SK-N-SH (cell line): ENCODE measurements at regions not wholly inside any gene's neighbourhood (a gene's known extent, or its start where the extent isn't known, plus 50 kb on each side); places are given as distances from the start of the nearest gene placed in this dataset.

Source experiments
- CTCF ChIA-PET: fragments of 300-600, 350-600 bp; formaldehyde crosslinking; extraction: SDS; loops from one replicate; lab custom pipeline; 2021; lab: Yijun Ruan, JAX
- POLR2A ChIA-PET: fragments of 350-600 bp; sonication (Branson Sonifier 250); formaldehyde crosslinking; extraction: SDS; loops from one replicate; lab custom pipeline; 2020; ENCODE audit warnings: antibody characterized with exemption, inconsistent platforms; lab: Yijun Ruan, JAX
- DNase-seq: peaks from one replicate; pipeline ENCODE4 v3.0.0; 2012
- H2AFZ ChIP-seq: fragments of 200-600 bp; sonication (generic); 2 replicates; pipeline ENCODE4 v1.8.1; 2016; ENCODE audit warnings: antibody characterized with exemption, mild to moderate bottlenecking, low read depth
- H3F3A ChIP-seq: fragments of 200-600 bp; sonication (generic); replicated peaks from 2 replicates; pipeline ENCODE3; 2016; ENCODE audit warnings: antibody characterized with exemption, mild to moderate bottlenecking; ENCODE audit not compliant: insufficient read depth
- H3K27ac ChIP-seq, 2 experiments: fragments of 200-500 bp in 1 of 2; fragments of 200-600 bp in 1 of 2; sonication (Bioruptor generic) in 1 of 2; sonication (generic), shearing (Covaris generic) in 1 of 2; 2 replicates each; pipeline versions ENCODE4 v1.5.1 to v1.6.1; 2014 to 2016; ENCODE audit warnings: low read depth in 2 of 2, inconsistent platforms in 1 of 2, low read length in 1 of 2, mild to moderate bottlenecking in 1 of 2, mixed read lengths in 1 of 2
- H3K27me3 ChIP-seq: fragments of 200-600 bp; sonication (generic), shearing (Covaris generic); 2 replicates; pipeline ENCODE4 v1.6.1; 2016; ENCODE audit warnings: mixed run types; ENCODE audit not compliant: insufficient read depth
- H3K36me3 ChIP-seq, 2 experiments: fragments of 200-500 bp in 1 of 2; fragments of 200-600 bp in 1 of 2; sonication (Bioruptor generic) in 1 of 2; sonication (generic) in 1 of 2; replicated peaks in 1 of 2; 2 replicates each; pipeline versions ENCODE3 to v1.5.1; 2014 to 2016; ENCODE audit warnings: low read length in 1 of 2, mild to moderate bottlenecking in 1 of 2; ENCODE audit not compliant: insufficient read depth in 2 of 2, control insufficient read depth in 1 of 2
- H3K4me1 ChIP-seq, 2 experiments: fragments of 200-500 bp in 1 of 2; fragments of 200-600 bp in 1 of 2; sonication (Bioruptor generic) in 1 of 2; sonication (generic), shearing (Covaris generic) in 1 of 2; 2 replicates each; pipeline versions ENCODE4 v1.5.1 to v1.6.1; 2014 to 2016; ENCODE audit warnings: low read depth in 1 of 2, low read length in 1 of 2, mixed run types in 1 of 2; ENCODE audit not compliant: insufficient read depth in 2 of 2, control insufficient read depth in 1 of 2
- H3K4me2 ChIP-seq: fragments of 200-600 bp; sonication (generic), shearing (Covaris generic); 2 replicates; pipeline ENCODE4 v1.6.1; 2017; ENCODE audit warnings: mixed run types
- H3K4me3 ChIP-seq, 2 experiments: fragments of 200-500 bp in 1 of 2; fragments of 200-600 bp in 1 of 2; sonication (Bioruptor generic) in 1 of 2; sonication (generic), shearing (Covaris generic) in 1 of 2; 2 replicates each; pipeline versions ENCODE4 v1.5.1 to v1.8.1; 2014 to 2016; ENCODE audit warnings: low read depth in 2 of 2, inconsistent platforms in 1 of 2, low read length in 1 of 2, mild to moderate bottlenecking in 1 of 2, mixed read lengths in 1 of 2, moderate library complexity in 1 of 2
- H3K79me2 ChIP-seq: fragments of 200-600 bp; sonication (generic); 2 replicates; pipeline ENCODE4 v1.8.1; 2017; ENCODE audit warnings: mild to moderate bottlenecking; ENCODE audit not compliant: insufficient read depth
- H3K9ac ChIP-seq: fragments of 200-600 bp; sonication (generic); 2 replicates; pipeline ENCODE4 v1.6.1; 2017; ENCODE audit warnings: mixed run types
- H3K9me2 ChIP-seq: fragments of 200-600 bp; sonication (generic); 2 replicates; pipeline ENCODE4 v1.6.1; 2017; ENCODE audit warnings: mixed run types
- H3K9me3 ChIP-seq: fragments of 200-600 bp; sonication (generic); 2 replicates; pipeline ENCODE4 v1.6.1; 2017; ENCODE audit warnings: mixed run types, mild to moderate bottlenecking, moderate library complexity
- H4K20me1 ChIP-seq: fragments of 200-600 bp; sonication (generic); 2 replicates; pipeline ENCODE4 v1.6.1; 2017; ENCODE audit warnings: mild to moderate bottlenecking, mixed run types; ENCODE audit not compliant: insufficient read depth
- EP300 ChIP-seq, 2 experiments: IDR thresholded peaks; 2 replicates each; pipeline versions ENCODE4 v1.4.0 to v1.6.1; 2012; ENCODE audit warnings: borderline replicate concordance in 1 of 2, low read depth in 1 of 2, low read length in 1 of 2
- EZH2phosphoT487 ChIP-seq: fragments of 200-600 bp; sonication (generic); IDR thresholded peaks from 2 replicates; pipeline ENCODE4 v1.6.1; 2017; ENCODE audit warnings: low read depth, mixed run types, mild to moderate bottlenecking, antibody characterized with exemption, moderate library complexity, borderline replicate concordance
- GABPA ChIP-seq: IDR thresholded peaks from 2 replicates; pipeline ENCODE4 v1.4.0; 2012; ENCODE audit warnings: low read depth, mild to moderate bottlenecking
- JUND ChIP-seq: IDR thresholded peaks from 2 replicates; pipeline ENCODE4 v1.4.0; 2012
- MEF2A ChIP-seq: IDR thresholded peaks from 2 replicates; pipeline ENCODE4 v1.4.0; 2012; ENCODE audit warnings: low read depth, borderline replicate concordance
- POLR2AphosphoS5 ChIP-seq: IDR thresholded peaks from 2 replicates; pipeline ENCODE4 v1.6.1; 2012; ENCODE audit warnings: low read depth, low read length
- RAD21 ChIP-seq: IDR thresholded peaks from 2 replicates; pipeline ENCODE4 v1.6.1; 2012; ENCODE audit warnings: mild to moderate bottlenecking, low read length
- RXRA ChIP-seq: IDR thresholded peaks from 2 replicates; pipeline ENCODE4 v1.4.0; 2012; ENCODE audit warnings: low read depth, mild to moderate bottlenecking, borderline replicate concordance
- TEAD4 ChIP-seq: IDR thresholded peaks from 2 replicates; pipeline ENCODE4 v1.4.0; 2012; ENCODE audit warnings: mild to moderate bottlenecking, borderline replicate concordance; ENCODE audit not compliant: insufficient read depth
- WGBS: methylation state at CpG from one replicate; pipeline ENCODE4 v1.1.6; 2017; ENCODE audit warnings: low lambda C conversion rate; 5-methylcytosine and 5-hydroxymethylcytosine counted together
- TF ChIP-seq, protein P1 (sequence below): IDR thresholded peaks from 2 replicates; pipeline ENCODE4 v1.4.0; 2012; ENCODE audit warnings: low read depth, borderline replicate concordance
- TF ChIP-seq, protein P2 (sequence below): fragments of 150-350 bp; IDR thresholded peaks from 2 replicates; pipeline ENCODE4 v1.6.1; 2016; ENCODE audit warnings: mild to moderate bottlenecking, low read depth, low read length
- TF ChIP-seq, protein P3 (sequence below): fragments of 200-600 bp; sonication (generic); IDR thresholded peaks from 2 replicates; pipeline ENCODE4 v1.6.1; 2017; ENCODE audit warnings: antibody characterized with exemption, mild to moderate bottlenecking, moderate library complexity
- TF ChIP-seq, protein P4 (sequence below): IDR thresholded peaks from 2 replicates; pipeline ENCODE4; 2012

DNA sequence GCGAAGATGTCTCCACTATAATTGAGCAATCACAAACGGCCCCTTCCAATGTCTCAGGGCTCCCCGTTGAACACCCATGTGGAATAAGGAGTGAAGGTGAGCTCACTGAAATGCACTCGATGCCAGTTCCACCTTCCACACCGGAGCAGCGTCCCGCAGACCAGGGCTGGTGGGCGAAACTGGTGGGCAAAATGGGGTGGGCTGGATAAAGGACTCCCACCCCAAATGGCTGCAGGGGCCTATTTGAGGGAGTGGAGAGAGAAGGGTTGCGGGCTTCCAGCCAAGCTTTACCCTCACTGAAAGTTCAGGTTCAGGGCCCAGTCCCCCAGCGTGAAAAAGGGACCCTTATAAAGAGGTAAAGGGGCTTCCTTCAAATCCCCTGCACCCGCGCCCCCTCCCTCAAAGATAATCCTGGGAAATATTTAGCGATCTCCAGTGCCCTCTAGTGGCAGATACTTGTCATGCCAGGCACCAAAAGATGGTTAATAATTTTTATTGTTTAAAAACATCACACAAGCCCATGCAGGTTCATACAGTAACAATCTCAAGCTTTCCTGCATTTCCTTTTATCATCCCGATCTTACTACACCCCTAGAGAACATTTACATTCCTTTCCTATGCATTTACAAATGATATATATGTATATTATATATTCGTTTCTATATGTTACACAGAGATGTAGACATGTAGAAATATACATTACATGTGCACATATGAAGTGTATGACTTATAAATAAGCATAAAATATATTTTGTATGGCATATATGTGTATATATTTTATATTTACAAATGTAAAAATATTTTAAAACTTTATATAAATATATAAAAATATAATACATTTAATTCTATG lies 58.2 kb upstream of the NKX2-2 start:
- Histone ChIP-seq H3K79me2 (no peaks in the 10 kb centered on the region), H3K36me3 (no peaks in the 10 kb centered on the region), H3K9ac (no peak overlapping the region), H3K27me3 (peaks cover 51% of the 10 kb centered on the region; the same call in 1 of the 2 replicates), H4K20me1 (no peaks in the 10 kb centered on the region), H3K4me2 (no peak overlapping the region), H3K27ac (no peak overlapping the region), H3F3A (no peaks in the 10 kb centered on the region), H3K4me1 (no peaks in the 10 kb centered on the region; a peak in 1 of 4 replicates), H3K9me3 (no peaks in the 10 kb centered on the region), H3K9me2 (no peaks in the 10 kb centered on the region), H3K4me3 (no peak overlapping the region; a peak in 1 of 4 replicates), H2AFZ (no peak overlapping the region)
- ChIA-PET POLR2A (no interaction called here), CTCF (interaction anchor here (0.5 to 2.5 kb wide), 36 partner anchors 10 to 746 kb away, joined by 3 to 24 read pairs (median 4); partner anchors contain the start of gene LINC00237)
- DNase-seq, result peak; percentile 35
- WGBS, result 15% methylated on average over 15 of the region's 15 CpGs
- TF ChIP-seq, protein P1, sequence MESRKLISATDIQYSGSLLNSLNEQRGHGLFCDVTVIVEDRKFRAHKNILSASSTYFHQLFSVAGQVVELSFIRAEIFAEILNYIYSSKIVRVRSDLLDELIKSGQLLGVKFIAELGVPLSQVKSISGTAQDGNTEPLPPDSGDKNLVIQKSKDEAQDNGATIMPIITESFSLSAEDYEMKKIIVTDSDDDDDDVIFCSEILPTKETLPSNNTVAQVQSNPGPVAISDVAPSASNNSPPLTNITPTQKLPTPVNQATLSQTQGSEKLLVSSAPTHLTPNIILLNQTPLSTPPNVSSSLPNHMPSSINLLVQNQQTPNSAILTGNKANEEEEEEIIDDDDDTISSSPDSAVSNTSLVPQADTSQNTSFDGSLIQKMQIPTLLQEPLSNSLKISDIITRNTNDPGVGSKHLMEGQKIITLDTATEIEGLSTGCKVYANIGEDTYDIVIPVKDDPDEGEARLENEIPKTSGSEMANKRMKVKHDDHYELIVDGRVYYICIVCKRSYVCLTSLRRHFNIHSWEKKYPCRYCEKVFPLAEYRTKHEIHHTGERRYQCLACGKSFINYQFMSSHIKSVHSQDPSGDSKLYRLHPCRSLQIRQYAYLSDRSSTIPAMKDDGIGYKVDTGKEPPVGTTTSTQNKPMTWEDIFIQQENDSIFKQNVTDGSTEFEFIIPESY, result no peak
- TF ChIP-seq, protein P2, sequence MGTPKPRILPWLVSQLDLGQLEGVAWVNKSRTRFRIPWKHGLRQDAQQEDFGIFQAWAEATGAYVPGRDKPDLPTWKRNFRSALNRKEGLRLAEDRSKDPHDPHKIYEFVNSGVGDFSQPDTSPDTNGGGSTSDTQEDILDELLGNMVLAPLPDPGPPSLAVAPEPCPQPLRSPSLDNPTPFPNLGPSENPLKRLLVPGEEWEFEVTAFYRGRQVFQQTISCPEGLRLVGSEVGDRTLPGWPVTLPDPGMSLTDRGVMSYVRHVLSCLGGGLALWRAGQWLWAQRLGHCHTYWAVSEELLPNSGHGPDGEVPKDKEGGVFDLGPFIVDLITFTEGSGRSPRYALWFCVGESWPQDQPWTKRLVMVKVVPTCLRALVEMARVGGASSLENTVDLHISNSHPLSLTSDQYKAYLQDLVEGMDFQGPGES, result no peak
- no peak for TF ChIP-seq GABPA
- TF ChIP-seq MEF2A, result no peak
- peak; percentile 65 for TF ChIP-seq RAD21
- no peak for TF ChIP-seq EP300 (IDR thresholded peaks at IDR 0.05; ENCODE audit: borderline replicate concordance in 1 of 2, low read depth in 1 of 2, low read length in 1 of 2)
- TF ChIP-seq, protein P3, sequence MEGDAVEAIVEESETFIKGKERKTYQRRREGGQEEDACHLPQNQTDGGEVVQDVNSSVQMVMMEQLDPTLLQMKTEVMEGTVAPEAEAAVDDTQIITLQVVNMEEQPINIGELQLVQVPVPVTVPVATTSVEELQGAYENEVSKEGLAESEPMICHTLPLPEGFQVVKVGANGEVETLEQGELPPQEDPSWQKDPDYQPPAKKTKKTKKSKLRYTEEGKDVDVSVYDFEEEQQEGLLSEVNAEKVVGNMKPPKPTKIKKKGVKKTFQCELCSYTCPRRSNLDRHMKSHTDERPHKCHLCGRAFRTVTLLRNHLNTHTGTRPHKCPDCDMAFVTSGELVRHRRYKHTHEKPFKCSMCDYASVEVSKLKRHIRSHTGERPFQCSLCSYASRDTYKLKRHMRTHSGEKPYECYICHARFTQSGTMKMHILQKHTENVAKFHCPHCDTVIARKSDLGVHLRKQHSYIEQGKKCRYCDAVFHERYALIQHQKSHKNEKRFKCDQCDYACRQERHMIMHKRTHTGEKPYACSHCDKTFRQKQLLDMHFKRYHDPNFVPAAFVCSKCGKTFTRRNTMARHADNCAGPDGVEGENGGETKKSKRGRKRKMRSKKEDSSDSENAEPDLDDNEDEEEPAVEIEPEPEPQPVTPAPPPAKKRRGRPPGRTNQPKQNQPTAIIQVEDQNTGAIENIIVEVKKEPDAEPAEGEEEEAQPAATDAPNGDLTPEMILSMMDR, result peak; percentile 93
- TF ChIP-seq, protein P4, sequence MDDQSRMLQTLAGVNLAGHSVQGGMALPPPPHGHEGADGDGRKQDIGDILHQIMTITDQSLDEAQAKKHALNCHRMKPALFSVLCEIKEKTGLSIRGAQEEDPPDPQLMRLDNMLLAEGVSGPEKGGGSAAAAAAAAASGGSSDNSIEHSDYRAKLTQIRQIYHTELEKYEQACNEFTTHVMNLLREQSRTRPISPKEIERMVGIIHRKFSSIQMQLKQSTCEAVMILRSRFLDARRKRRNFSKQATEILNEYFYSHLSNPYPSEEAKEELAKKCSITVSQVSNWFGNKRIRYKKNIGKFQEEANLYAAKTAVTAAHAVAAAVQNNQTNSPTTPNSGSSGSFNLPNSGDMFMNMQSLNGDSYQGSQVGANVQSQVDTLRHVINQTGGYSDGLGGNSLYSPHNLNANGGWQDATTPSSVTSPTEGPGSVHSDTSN, result no peak
- no peak for TF ChIP-seq JUND
- TF ChIP-seq EZH2phosphoT487, result no peak
- no peak for TF ChIP-seq TEAD4
- TF ChIP-seq RXRA, result no peak
- TF ChIP-seq POLR2AphosphoS5, result no peak
- TF ChIP-seq, all 33 proteins: peak for 2
